ENCODE measurements at regions not wholly inside any gene's neighbourhood (a gene's known extent, or its start where the extent isn't known, plus 50 kb on each side); places are given as distances from the start of the nearest gene placed in this dataset.

DNA sequence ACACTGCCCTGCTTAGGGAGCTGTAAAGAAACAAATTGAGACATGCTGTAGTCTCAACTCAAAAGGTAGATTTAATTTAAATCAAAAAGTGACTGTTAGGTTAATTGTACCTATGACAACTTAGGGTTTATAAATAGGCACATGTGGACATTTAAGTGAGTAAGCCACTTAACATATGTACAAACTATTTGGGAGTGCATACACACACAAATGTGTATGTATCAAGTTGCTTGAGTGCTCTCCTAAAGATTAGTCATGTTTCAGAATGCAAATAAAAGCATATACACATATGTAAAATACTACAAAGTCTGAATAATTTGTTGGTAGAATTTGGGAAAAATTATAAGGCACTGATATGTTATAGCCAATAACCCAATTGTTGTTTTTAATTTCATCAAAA lies 1435.7 kb downstream of the LRRC4C start:
- TF ChIP-seq, protein P1, sequence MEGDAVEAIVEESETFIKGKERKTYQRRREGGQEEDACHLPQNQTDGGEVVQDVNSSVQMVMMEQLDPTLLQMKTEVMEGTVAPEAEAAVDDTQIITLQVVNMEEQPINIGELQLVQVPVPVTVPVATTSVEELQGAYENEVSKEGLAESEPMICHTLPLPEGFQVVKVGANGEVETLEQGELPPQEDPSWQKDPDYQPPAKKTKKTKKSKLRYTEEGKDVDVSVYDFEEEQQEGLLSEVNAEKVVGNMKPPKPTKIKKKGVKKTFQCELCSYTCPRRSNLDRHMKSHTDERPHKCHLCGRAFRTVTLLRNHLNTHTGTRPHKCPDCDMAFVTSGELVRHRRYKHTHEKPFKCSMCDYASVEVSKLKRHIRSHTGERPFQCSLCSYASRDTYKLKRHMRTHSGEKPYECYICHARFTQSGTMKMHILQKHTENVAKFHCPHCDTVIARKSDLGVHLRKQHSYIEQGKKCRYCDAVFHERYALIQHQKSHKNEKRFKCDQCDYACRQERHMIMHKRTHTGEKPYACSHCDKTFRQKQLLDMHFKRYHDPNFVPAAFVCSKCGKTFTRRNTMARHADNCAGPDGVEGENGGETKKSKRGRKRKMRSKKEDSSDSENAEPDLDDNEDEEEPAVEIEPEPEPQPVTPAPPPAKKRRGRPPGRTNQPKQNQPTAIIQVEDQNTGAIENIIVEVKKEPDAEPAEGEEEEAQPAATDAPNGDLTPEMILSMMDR (IDR thresholded peaks at IDR 0.05), result no peak
- no peak for TF ChIP-seq EP300 (IDR thresholded peaks at IDR 0.05; ENCODE audit: borderline replicate concordance in 1 of 2, low read depth in 1 of 2, low read length in 1 of 2)
- TF ChIP-seq, protein P2, sequence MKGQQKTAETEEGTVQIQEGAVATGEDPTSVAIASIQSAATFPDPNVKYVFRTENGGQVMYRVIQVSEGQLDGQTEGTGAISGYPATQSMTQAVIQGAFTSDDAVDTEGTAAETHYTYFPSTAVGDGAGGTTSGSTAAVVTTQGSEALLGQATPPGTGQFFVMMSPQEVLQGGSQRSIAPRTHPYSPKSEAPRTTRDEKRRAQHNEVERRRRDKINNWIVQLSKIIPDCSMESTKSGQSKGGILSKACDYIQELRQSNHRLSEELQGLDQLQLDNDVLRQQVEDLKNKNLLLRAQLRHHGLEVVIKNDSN (IDR thresholded peaks at IDR 0.05; ENCODE audit: borderline replicate concordance, low read depth), result no peak

All from SK-N-SH (cell line).